Spleen (tissue), 11 donors: ENCODE measurements at regions not wholly inside any gene's neighbourhood (a gene's known extent, or its start where the extent isn't known, plus 50 kb on each side); places are given as distances from the start of the nearest gene placed in this dataset.

ENCODE experiments used
- DNase-seq: peaks from one replicate; pipeline ENCODE4 v3.0.0-alpha.2; 2020
- H3K27ac ChIP-seq, 8 donors: fragments of 200-600 bp; sonication (generic) in 7 of 8; 1 replicate in 4 of 8; 2 replicates in 4 of 8; pipeline versions ENCODE4 v1.5.0 to v1.8.0; 2016 to 2021; ENCODE audit warnings: inconsistent platforms in 4 of 8, mild to moderate bottlenecking in 4 of 8, moderate library complexity in 1 of 8
- H3K27me3 ChIP-seq, 7 donors: fragments of 200-600 bp; sonication (generic) in 6 of 7; replicated peaks in 1 of 7; 1 replicate in 4 of 7; 2 replicates in 3 of 7; pipeline versions ENCODE4 v1.5.0 to v1.8.0; 2016 to 2021; ENCODE audit warnings: inconsistent platforms in 3 of 7, mild to moderate bottlenecking in 1 of 7
- H3K36me3 ChIP-seq, 6 donors: fragments of 200-600 bp; sonication (generic) in 5 of 6; 1 replicate in 4 of 6; 2 replicates in 2 of 6; pipeline versions ENCODE4 v1.5.0 to v1.8.0; 2016 to 2021; ENCODE audit warnings: inconsistent platforms in 2 of 6
- H3K4me1 ChIP-seq, 6 donors: fragments of 200-600 bp; sonication (generic) in 5 of 6; 1 replicate in 3 of 6; 2 replicates in 3 of 6; pipeline versions ENCODE4 v1.5.0 to v1.8.0; 2016 to 2021; ENCODE audit warnings: inconsistent platforms in 3 of 6
- H3K4me3 ChIP-seq, 8 donors: fragments of 200-600 bp; sonication (generic) in 7 of 8; 1 replicate in 4 of 8; 2 replicates in 4 of 8; pipeline versions ENCODE4 v1.5.0 to v1.8.0; 2016 to 2021; ENCODE audit warnings: inconsistent platforms in 4 of 8, mild to moderate bottlenecking in 4 of 8, moderate library complexity in 2 of 8
- H3K9me3 ChIP-seq, 8 donors: fragments of 200-600 bp; sonication (generic) in 7 of 8; 1 replicate in 4 of 8; 2 replicates in 4 of 8; pipeline versions ENCODE4 v1.5.0 to v1.8.0; 2016 to 2021; ENCODE audit warnings: inconsistent platforms in 4 of 8
- POLR2A ChIP-seq, 3 donors: fragments of 450-650 bp; IDR thresholded peaks; one replicate each; pipeline ENCODE4 v1.5.1; 2017; ENCODE audit warnings: antibody characterized with exemption in 3 of 3, mild to moderate bottlenecking in 1 of 3
- POLR2AphosphoS5 ChIP-seq, 3 donors: sonication (generic); formaldehyde crosslinking; IDR thresholded peaks; one replicate each; pipeline ENCODE4 v1.5.1; 2017; ENCODE audit warnings: antibody characterized with exemption in 3 of 3
- WGBS, 5 donors: extraction: QIAGEN DNeasy Blood & Tissue Kit in 3 of 5; methylation state at CpG; one replicate each; pipeline versions ENCODE4 v1.1.5 to v1.1.7; 2013 to 2018; 5-methylcytosine and 5-hydroxymethylcytosine counted together
- intact Hi-C: fragments of 100-400 bp; cut with DNase I; formaldehyde crosslinking; loops from one replicate; pipeline ENCODE4 v1.15.0; 2023; ENCODE audit warnings: low total_unique reads
- TF ChIP-seq, protein P1 (sequence below), 11 experiments: fragments of 200-600 bp in 7 of 11; fragments of 450-650 bp in 4 of 11; sonication (generic) in 4 of 11; IDR thresholded peaks in 8 of 11; conservative IDR thresholded peaks in 3 of 11; 1 replicate in 7 of 11; 2 replicates in 4 of 11; pipeline versions ENCODE4 v1.4.0 to v1.8.0; 2016 to 2021; ENCODE audit warnings: antibody characterized with exemption in 11 of 11, inconsistent platforms in 4 of 11, mild to moderate bottlenecking in 1 of 11
- donor health status: healthy with polysubstance abuse.
- donor health status: DM: no; HTN: no; CAD: no; lungs with moderate emphysema.
- donor health status: DM: no; HTN: no; CAD: no.
- donor health status: Bipolar disorder and iron deficiency.
- donor health status: healthy.
- donor health status: DM: no; HTN: no; CAD: no.
- donor health status: DM: yes; HTN: yes; CAD: no.

DNA sequence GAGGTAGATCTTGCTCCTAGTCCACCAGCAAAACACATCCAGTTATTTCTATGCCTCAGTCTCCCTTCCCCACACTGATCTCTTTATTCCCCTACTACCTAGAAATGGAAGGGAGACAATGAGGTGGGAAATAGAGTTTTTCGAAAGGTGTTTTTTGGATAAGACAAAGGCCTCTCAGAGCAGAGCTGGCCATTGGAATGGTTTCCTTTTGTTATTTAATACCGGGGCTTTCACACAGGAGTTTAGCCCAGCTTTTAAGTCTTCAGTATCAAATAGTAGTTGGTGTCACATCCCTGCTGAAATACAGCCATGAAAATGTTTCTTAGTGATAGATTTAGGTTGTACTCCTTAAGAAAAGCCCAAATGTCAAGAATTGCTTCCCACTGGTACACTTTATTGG is 65.4 kb upstream of the B3GAT1 start:
- Histone ChIP-seq H3K27me3 (peaks cover 0 to 83% (median 0%) of the 10 kb centered on the region in 7 donors), H3K4me3 (no peak overlapping the region), H3K4me1 (no peaks in the 10 kb centered on the region), H3K36me3 (no peaks in the 10 kb centered on the region), H3K9me3 (no peaks in the 10 kb centered on the region), H3K27ac (no peak overlapping the region)
- TF ChIP-seq POLR2A (IDR thresholded peaks at IDR 0.05) (no peak), POLR2AphosphoS5 (IDR thresholded peaks at IDR 0.05) (no peak)
- TF ChIP-seq, protein P1, sequence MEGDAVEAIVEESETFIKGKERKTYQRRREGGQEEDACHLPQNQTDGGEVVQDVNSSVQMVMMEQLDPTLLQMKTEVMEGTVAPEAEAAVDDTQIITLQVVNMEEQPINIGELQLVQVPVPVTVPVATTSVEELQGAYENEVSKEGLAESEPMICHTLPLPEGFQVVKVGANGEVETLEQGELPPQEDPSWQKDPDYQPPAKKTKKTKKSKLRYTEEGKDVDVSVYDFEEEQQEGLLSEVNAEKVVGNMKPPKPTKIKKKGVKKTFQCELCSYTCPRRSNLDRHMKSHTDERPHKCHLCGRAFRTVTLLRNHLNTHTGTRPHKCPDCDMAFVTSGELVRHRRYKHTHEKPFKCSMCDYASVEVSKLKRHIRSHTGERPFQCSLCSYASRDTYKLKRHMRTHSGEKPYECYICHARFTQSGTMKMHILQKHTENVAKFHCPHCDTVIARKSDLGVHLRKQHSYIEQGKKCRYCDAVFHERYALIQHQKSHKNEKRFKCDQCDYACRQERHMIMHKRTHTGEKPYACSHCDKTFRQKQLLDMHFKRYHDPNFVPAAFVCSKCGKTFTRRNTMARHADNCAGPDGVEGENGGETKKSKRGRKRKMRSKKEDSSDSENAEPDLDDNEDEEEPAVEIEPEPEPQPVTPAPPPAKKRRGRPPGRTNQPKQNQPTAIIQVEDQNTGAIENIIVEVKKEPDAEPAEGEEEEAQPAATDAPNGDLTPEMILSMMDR (IDR thresholded peaks at IDR 0.05 in 8 of 11, conservative IDR thresholded peaks at IDR 0.05 in 3 of 11): no peak
- intact Hi-C loops: no loop called here
- WGBS, 5 donors: 51 to 59% (median 55%) methylated on average over 2 of the region's 2 CpGs
- DNase-seq: no peak

DNA sequence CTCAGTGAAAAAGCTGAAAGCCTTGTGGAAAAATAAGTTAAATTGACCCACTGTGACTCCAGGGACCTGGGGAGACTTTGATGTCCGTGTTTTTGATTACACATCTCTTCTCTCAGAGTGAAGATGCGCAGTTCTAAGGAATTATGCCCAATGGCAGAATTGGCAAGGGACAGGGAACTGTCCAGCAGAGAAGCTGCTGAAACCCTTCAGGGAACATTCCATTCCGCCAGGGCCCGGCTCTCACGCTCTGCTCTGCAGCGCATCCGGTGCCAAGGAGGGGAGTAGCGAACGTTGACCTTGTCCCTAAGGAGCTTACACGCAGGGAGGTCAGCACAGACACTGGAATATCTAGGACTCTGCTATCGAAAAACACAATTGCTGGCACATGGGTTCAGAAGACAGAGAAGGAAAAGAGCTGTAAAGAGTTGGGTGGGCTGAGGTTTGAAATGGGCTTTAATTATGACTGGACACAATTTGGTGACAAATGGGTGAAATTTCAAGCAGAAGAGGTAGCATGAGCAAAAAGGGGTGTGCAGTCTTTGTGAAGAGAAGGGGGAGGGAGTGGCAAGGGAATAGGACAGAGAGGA is 64.5 kb upstream of the B3GAT1 start:
- DNase-seq: no peak
- peaks cover 0 to 85% (median 0%) of the 10 kb centered on the region in 7 donors for H3K27me3 ChIP-seq

DNA sequence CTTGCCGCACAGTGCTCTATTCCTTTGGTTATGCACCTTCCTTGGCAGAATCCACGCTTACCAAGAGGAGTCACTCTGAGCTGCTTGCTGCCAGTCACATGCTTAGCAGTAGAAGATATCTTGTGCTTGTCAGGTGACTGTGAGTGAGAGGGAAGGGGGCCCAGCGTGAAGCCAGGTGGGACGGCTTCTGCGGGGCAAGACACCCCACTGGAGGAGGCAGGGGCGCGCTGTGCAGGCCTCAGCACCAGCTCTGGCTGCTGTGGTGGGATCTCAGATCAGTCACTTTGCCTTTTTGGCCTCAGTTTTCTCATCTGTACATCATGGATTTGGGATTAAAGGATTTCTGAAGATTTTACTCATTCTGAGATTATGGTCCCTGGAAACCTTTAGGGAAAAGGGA is 63.9 kb upstream of the B3GAT1 start:
- WGBS, 5 donors: 66 to 75% (median 74%) methylated on average over 7 of the region's 7 CpGs
- H3K27ac ChIP-seq: no peak overlapping the region
- intact Hi-C loops: no loop called here
- peaks cover 0 to 87% (median 0%) of the 10 kb centered on the region in 7 donors for H3K27me3 ChIP-seq
- TF ChIP-seq POLR2AphosphoS5 (IDR thresholded peaks at IDR 0.05) (no peak), POLR2A (IDR thresholded peaks at IDR 0.05) (no peak)
- TF ChIP-seq, protein P1 (IDR thresholded peaks at IDR 0.05 in 8 of 11, conservative IDR thresholded peaks at IDR 0.05 in 3 of 11): no peak
- H3K4me3 ChIP-seq: no peak overlapping the region
- no peak for DNase-seq
- H3K9me3 ChIP-seq: no peaks in the 10 kb centered on the region
- H3K4me1 ChIP-seq: no peaks in the 10 kb centered on the region
- no peaks in the 10 kb centered on the region for H3K36me3 ChIP-seq

More for the DNA sequence above, 64.5 kb upstream of the B3GAT1 start:
- no peaks in the 10 kb centered on the region for H3K36me3 ChIP-seq
- no peak overlapping the region for H3K27ac ChIP-seq
- H3K9me3 ChIP-seq: no peaks in the 10 kb centered on the region
- WGBS, 5 donors: 12 to 16% (median 15%) methylated on average over 11 of the region's 11 CpGs
- intact Hi-C loops: no loop called here
- no peak overlapping the region for H3K4me3 ChIP-seq
- TF ChIP-seq, protein P1 (IDR thresholded peaks at IDR 0.05 in 8 of 11, conservative IDR thresholded peaks at IDR 0.05 in 3 of 11): no peak
- no peak for TF ChIP-seq POLR2A (IDR thresholded peaks at IDR 0.05)
- no peak for TF ChIP-seq POLR2AphosphoS5 (IDR thresholded peaks at IDR 0.05)
- no peaks in the 10 kb centered on the region for H3K4me1 ChIP-seq

DNA sequence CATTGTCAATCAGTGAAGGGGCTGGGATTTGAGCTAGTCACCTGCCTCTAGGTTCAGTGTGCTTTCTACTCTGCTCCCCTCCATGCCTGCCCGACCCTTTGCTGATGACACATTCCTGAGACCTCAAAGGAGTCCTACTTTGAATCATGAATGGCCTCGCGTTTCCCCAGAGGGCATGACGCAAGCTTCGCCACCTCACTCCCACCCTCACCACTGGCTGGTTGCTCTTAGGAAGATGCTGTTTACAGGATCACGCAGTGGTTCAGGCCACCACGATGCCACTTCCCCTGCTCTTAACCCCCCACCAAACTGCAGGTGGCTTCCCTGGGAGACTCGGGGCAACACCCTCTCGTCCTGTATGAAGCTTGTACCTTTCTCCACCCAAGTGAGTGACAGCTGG is 62.9 kb upstream of the B3GAT1 start:
- no peak for DNase-seq
- TF ChIP-seq POLR2A (IDR thresholded peaks at IDR 0.05) (no peak), POLR2AphosphoS5 (IDR thresholded peaks at IDR 0.05) (no peak)
- TF ChIP-seq, protein P1 (IDR thresholded peaks at IDR 0.05 in 8 of 11, conservative IDR thresholded peaks at IDR 0.05 in 3 of 11): no peak
- H3K27ac ChIP-seq: no peak overlapping the region
- intact Hi-C loops: no loop called here
- H3K4me1 ChIP-seq: no peaks in the 10 kb centered on the region
- 69 to 86% (median 80%) methylated on average over 9 of the region's 9 CpGs for WGBS, 5 donors
- H3K27me3 ChIP-seq: peaks cover 0 to 89% (median 0%) of the 10 kb centered on the region in 7 donors
- no peaks in the 10 kb centered on the region for H3K36me3 ChIP-seq
- H3K4me3 ChIP-seq: no peak overlapping the region
- no peaks in the 10 kb centered on the region for H3K9me3 ChIP-seq
